Activated gamma-delta T cell treated with Interleukin-2 at 50 U/mL for 16 hours (primary cell): ENCODE measurements at regions not wholly inside any gene's neighbourhood (a gene's known extent, or its start where the extent isn't known, plus 50 kb on each side); places are given as distances from the start of the nearest gene placed in this dataset.
"Not testable (repeated sequence)": the region's sequence is repeated elsewhere in the genome, so short reads cannot be mapped to it uniquely, and the experiment has no call there.

ENCODE experiments used
- DNase-seq: peaks from one replicate; pipeline ENCODE4 v3.0.0-alpha.2; 2020

- not testable (repeated sequence) for DNase-seq
Observed at GRCh38 chr21:8464403-8465152, 2056.8 kb upstream of the TPTE start.

- DNase-seq: not testable (repeated sequence)
Observed at GRCh38 chr21:8466642-8467041, 2054.7 kb upstream of the TPTE start.
